ENCODE measurements at regions not wholly inside any gene's neighbourhood (a gene's known extent, or its start where the extent isn't known, plus 50 kb on each side); places are given as distances from the start of the nearest gene placed in this dataset.

GRCh38 chr16:50863644-50864144, 121.8 kb downstream of the CYLD start:
- H3K36me3 ChIP-seq: no peaks in the 10 kb centered on the region
- intact Hi-C loops (cut with DNase I): no loop called here
- TF ChIP-seq POLR2A (IDR thresholded peaks at IDR 0.05) (no peak), CTCF (IDR thresholded peaks at IDR 0.05) (no peak)
- ATAC-seq (peak in 1 of 4 donors; percentile 18), DNase-seq (no peak)
- no peaks in the 10 kb centered on the region for H3K4me1 ChIP-seq
- peaks cover 0 to 4% (median 0%) of the 10 kb centered on the region in 9 donors for H3K27me3 ChIP-seq
- no peak overlapping the region for H3K4me3 ChIP-seq
- H3K9me3 ChIP-seq: peaks cover 0 to 7% (median 0%) of the 10 kb centered on the region in 12 donors
- H3K27ac ChIP-seq: no peak overlapping the region
- 80 to 96% (median 84%) methylated on average over 5 to 8 of the region's 8 CpGs for WGBS, 4 donors

GRCh38 chr16:50862818-50863643, 121.1 kb downstream of the CYLD start:
- intact Hi-C loops (cut with DNase I): no loop called here
- Histone ChIP-seq H3K27me3 (peaks cover 0 to 4% (median 0%) of the 10 kb centered on the region in 9 donors), H3K27ac (no peak overlapping the region), H3K4me1 (no peaks in the 10 kb centered on the region), H3K36me3 (no peaks in the 10 kb centered on the region), H3K9me3 (peaks cover 0 to 7% (median 0%) of the 10 kb centered on the region in 12 donors), H3K4me3 (no peak overlapping the region)
- DNase-seq (no peak), ATAC-seq (peak in 1 of 4 donors; percentile 20)
- 71 to 82% (median 76%) methylated on average over 23 to 25 of the region's 25 CpGs for WGBS, 4 donors
- TF ChIP-seq CTCF (IDR thresholded peaks at IDR 0.05) (no peak), POLR2A (IDR thresholded peaks at IDR 0.05) (no peak)

- ATAC-seq (no peak), DNase-seq (no peak)
- TF ChIP-seq POLR2A (IDR thresholded peaks at IDR 0.05) (no peak), CTCF (IDR thresholded peaks at IDR 0.05) (no peak)
- no peaks in the 10 kb centered on the region for H3K4me1 ChIP-seq
- WGBS, 4 donors: 37 to 55% (median 46%) methylated on average over 4 of the region's 4 CpGs
- peaks cover 0 to 4% (median 0%) of the 10 kb centered on the region in 9 donors for H3K27me3 ChIP-seq
- no peak overlapping the region for H3K4me3 ChIP-seq
- H3K9me3 ChIP-seq: no peaks in the 10 kb centered on the region
- intact Hi-C loops (cut with DNase I): no loop called here
- H3K36me3 ChIP-seq: no peaks in the 10 kb centered on the region
- no peak overlapping the region for H3K27ac ChIP-seq
Observed at GRCh38 chr16:50861970-50862411, 120.1 kb downstream of the CYLD start.

GRCh38 chr16:50861451-50861850, 119.6 kb downstream of the CYLD start:
- H3K4me3 ChIP-seq: no peak overlapping the region
- no peaks in the 10 kb centered on the region for H3K9me3 ChIP-seq
- ATAC-seq (no peak), DNase-seq (no peak)
- WGBS, 4 donors: 63 to 79% (median 68%) methylated on average over 4 of the region's 4 CpGs
- peaks cover 0 to 4% (median 0%) of the 10 kb centered on the region in 9 donors for H3K27me3 ChIP-seq
- TF ChIP-seq CTCF (IDR thresholded peaks at IDR 0.05) (no peak), POLR2A (IDR thresholded peaks at IDR 0.05) (no peak)
- H3K36me3 ChIP-seq: no peaks in the 10 kb centered on the region
- H3K4me1 ChIP-seq: no peaks in the 10 kb centered on the region
- no peak overlapping the region for H3K27ac ChIP-seq
- intact Hi-C loops (cut with DNase I): no loop called here

All from heart left ventricle (tissue), 16 donors.